C4-2B (cell line): ENCODE measurements at regions not wholly inside any gene's neighbourhood (a gene's known extent, or its start where the extent isn't known, plus 50 kb on each side); places are given as distances from the start of the nearest gene placed in this dataset.

Experiments
- CTCF ChIP-seq: fragments of 450-650 bp; conservative IDR thresholded peaks from 2 replicates; pipeline ENCODE4 v1.5.1; 2017; ENCODE audit warnings: mild to moderate bottlenecking
- ZFX ChIP-seq: fragments of 450-650 bp; IDR thresholded peaks from 2 replicates; pipeline ENCODE4 v1.6.1; 2017

DNA sequence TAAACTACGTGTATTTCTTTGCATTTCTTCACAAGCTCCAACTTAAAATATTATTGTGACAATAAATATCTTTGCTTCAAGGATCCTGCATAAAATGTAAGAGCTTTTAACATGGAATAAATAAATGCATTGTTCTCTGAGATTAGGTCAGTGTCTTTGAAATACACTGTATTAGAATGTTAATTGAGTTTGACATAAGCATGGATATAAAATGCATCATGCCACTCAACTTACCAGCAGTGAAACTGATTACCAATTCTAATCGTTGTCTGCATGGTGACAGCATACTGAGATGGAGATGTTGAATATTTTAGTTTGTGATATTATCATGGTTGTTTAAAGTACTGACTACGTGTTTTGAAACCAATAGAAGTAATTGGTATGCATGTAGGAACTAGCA is 555.3 kb upstream of the ZNF608 start:
- TF ChIP-seq CTCF, result no peak
- TF ChIP-seq ZFX, result no peak
